K562 (cell line): ENCODE measurements at regions not wholly inside any gene's neighbourhood (a gene's known extent, or its start where the extent isn't known, plus 50 kb on each side); places are given as distances from the start of the nearest gene placed in this dataset.

Source experiments
- BRCA1 ChIP-seq, 2 experiments: fragments of 450-650 bp in 1 of 2; sonication (generic) in 1 of 2; formaldehyde crosslinking in 1 of 2; IDR thresholded peaks; 2 replicates each; pipeline versions ENCODE4 v1.5.0 to v1.6.1; 2017 to 2020; ENCODE audit warnings: mild to moderate bottlenecking in 1 of 2, missing genetic modification reagents in 1 of 2
- DEAF1 ChIP-seq: fragments of 450-650 bp; formaldehyde crosslinking; IDR thresholded peaks from 2 replicates; pipeline ENCODE4 v1.4.0; 2020; ENCODE audit warnings: mild to moderate bottlenecking, moderate library complexity
- E2F1 ChIP-seq: sonication (generic); formaldehyde crosslinking; IDR thresholded peaks from 2 replicates; pipeline ENCODE4 v1.8.1; 2023; ENCODE audit warnings: mild to moderate bottlenecking, missing genetic modification reagents, moderate library complexity
- EHMT2 ChIP-seq: fragments of 450-650 bp; IDR thresholded peaks from 2 replicates; pipeline ENCODE4 v1.6.1; 2018; ENCODE audit warnings: antibody characterized with exemption
- ERF ChIP-seq: fragments of 450-650 bp; formaldehyde crosslinking; IDR thresholded peaks from 2 replicates; pipeline ENCODE4 v1.4.0; 2020; ENCODE audit warnings: mild to moderate bottlenecking, mixed read lengths
- FOSL1 ChIP-seq: fragments of 200-800 bp; sonication (Bioruptor generic); conservative IDR thresholded peaks from 2 replicates; pipeline ENCODE4 v1.6.1; 2016; ENCODE audit warnings: missing genetic modification characterization, missing compliant biosample characterization
- GTF2F1 ChIP-seq: IDR thresholded peaks from 2 replicates; pipeline ENCODE4 v1.6.1; 2011; ENCODE audit warnings: low read depth, low read length, improper control_type of control experiment
- KLF16 ChIP-seq: IDR thresholded peaks from 2 replicates; pipeline ENCODE4 v1.6.1; 2016; ENCODE audit warnings: antibody characterized with exemption
- MCM3 ChIP-seq: fragments of 450-650 bp; IDR thresholded peaks from 2 replicates; pipeline ENCODE4 v1.6.1; 2016
- MLX ChIP-seq, 2 experiments: fragments of 450-650 bp in 1 of 2; sonication (generic) in 1 of 2; formaldehyde crosslinking; conservative IDR thresholded peaks; 2 replicates each; pipeline versions ENCODE4 v1.4.0 to v1.8.1; 2020 to 2022; ENCODE audit warnings: mild to moderate bottlenecking in 1 of 2, missing genetic modification reagents in 1 of 2
- MTA1 ChIP-seq: fragments of 450-650 bp; IDR thresholded peaks from 2 replicates; pipeline ENCODE4 v1.6.1; 2017; ENCODE audit warnings: borderline replicate concordance
- NCOA6 ChIP-seq: fragments of 450-650 bp; IDR thresholded peaks from 2 replicates; pipeline ENCODE4 v1.6.1; 2017; ENCODE audit warnings: mild to moderate bottlenecking
- NFE2 ChIP-seq: IDR thresholded peaks from 2 replicates; pipeline ENCODE4 v1.6.1; 2014; ENCODE audit warnings: antibody characterized with exemption, low read depth
- NFRKB ChIP-seq: fragments of 450-650 bp; IDR thresholded peaks from 2 replicates; pipeline ENCODE4 v1.6.1; 2016; ENCODE audit warnings: low read depth
- PTRF ChIP-seq: fragments of 450-650 bp; IDR thresholded peaks from 2 replicates; pipeline ENCODE4 v1.6.1; 2016; ENCODE audit warnings: mild to moderate bottlenecking, missing genetic modification characterization, missing compliant biosample characterization
- SMAD1 ChIP-seq: fragments of 150-350 bp; IDR thresholded peaks from 2 replicates; pipeline ENCODE4 v1.6.1; 2014; ENCODE audit warnings: low read length, low read depth; ENCODE audit not compliant: partially characterized antibody
- SPI1 ChIP-seq: IDR thresholded peaks from 2 replicates; pipeline ENCODE4 v1.6.1; 2011; ENCODE audit warnings: low read depth, low read length, control low read depth, borderline replicate concordance
- TCF7 ChIP-seq: sonication (generic); IDR thresholded peaks from 2 replicates; pipeline ENCODE4 v1.6.1; 2016; ENCODE audit warnings: antibody characterized with exemption, borderline replicate concordance
- TEAD2 ChIP-seq: fragments of 450-650 bp; IDR thresholded peaks from 2 replicates; pipeline ENCODE4 v1.6.1; 2016; ENCODE audit warnings: missing genetic modification characterization, control low read depth, missing compliant biosample characterization
- THRB ChIP-seq: fragments of 450-650 bp; formaldehyde crosslinking; conservative IDR thresholded peaks from 2 replicates; pipeline ENCODE4 v1.4.0; 2022; ENCODE audit warnings: mild to moderate bottlenecking, missing genetic modification characterization
- ZBTB34 ChIP-seq: fragments of 250-450 bp; sonication (Bioruptor Pico); IDR thresholded peaks from 2 replicates; pipeline ENCODE4 v1.8.0; 2021; ENCODE audit warnings: mild to moderate bottlenecking, moderate library complexity
- ZKSCAN1 ChIP-seq: fragments of 150-350 bp; IDR thresholded peaks from 2 replicates; pipeline ENCODE4 v1.6.1; 2016; ENCODE audit warnings: low read depth, low read length
- ZNF140 ChIP-seq: fragments of 250-450 bp; sonication (Bioruptor Pico); IDR thresholded peaks from 2 replicates; pipeline ENCODE4 v1.8.0; 2021; ENCODE audit warnings: moderate library complexity, mild to moderate bottlenecking, inconsistent platforms
- ZNF384 ChIP-seq: IDR thresholded peaks from 2 replicates; pipeline ENCODE4 v1.6.1; 2012; ENCODE audit warnings: low read depth, low read length, improper control_type of control experiment

GRCh38 chr21:35343046-35343819 lies 294.1 kb upstream of the RUNX1 start (continued):
- TF ChIP-seq GTF2F1 (no peak), ZNF384 (no peak), ZNF140 (CRISPR knock-in tag) (no peak), MTA1 (no peak), ZBTB34 (CRISPR knock-in tag) (no peak), BRCA1 (IDR thresholded peaks at IDR 0.05) (no peak), BRCA1 (CRISPR knock-in tag; IDR thresholded peaks at IDR 0.05) (no peak), NCOA6 (no peak), MLX (CRISPR knock-in tag; conservative IDR thresholded peaks at IDR 0.05) (no peak), TEAD2 (tag) (no peak), DEAF1 (no peak), THRB (no peak), TCF7 (no peak), SMAD1 (no peak), EHMT2 (no peak), E2F1 (CRISPR knock-in tag) (no peak), MCM3 (no peak), KLF16 (no peak), NFRKB (no peak), PTRF (no peak), FOSL1 (tag) (peak; percentile 84), ZKSCAN1 (no peak), NFE2 (peak; percentile 74), ERF (CRISPR knock-in tag) (no peak), SPI1 (peak; percentile 58; the same call in 1 of the 2 replicates)
